ENCODE measurements at regions not wholly inside any gene's neighbourhood (a gene's known extent, or its start where the extent isn't known, plus 50 kb on each side); places are given as distances from the start of the nearest gene placed in this dataset.

- TF ChIP-seq CTCF (CRISPR knock-in tag; IDR thresholded peaks at IDR 0.05) (no peak), ZNF256 (CRISPR knock-in tag; conservative IDR thresholded peaks at IDR 0.05) (no peak), IRX3 (CRISPR knock-in tag; IDR thresholded peaks at IDR 0.05; ENCODE audit: borderline replicate concordance, low read depth) (no peak), TGIF2 (CRISPR knock-in tag; IDR thresholded peaks at IDR 0.05) (no peak), SMAD3 (CRISPR knock-in tag; IDR thresholded peaks at IDR 0.05) (no peak)
Measured at GRCh38 chr17:64742326-64742725, 80.2 kb upstream of the SMURF2 start.

All from HepG2 (cell line).